HCT116 (cell line): ENCODE measurements at regions not wholly inside any gene's neighbourhood (a gene's known extent, or its start where the extent isn't known, plus 50 kb on each side); places are given as distances from the start of the nearest gene placed in this dataset.

Experiments
- ATAC-seq: fragments of 200-7000 bp; cut with Tn5 transposase; 2 replicates; pipeline ENCODE4 v1.9.1; 2020; ENCODE audit warnings: mild to moderate bottlenecking, moderate library complexity
- BruUV-seq: library from RNA; stranded (reverse); fragments of 400-500 nt; replicated peaks from 2 replicates; lab custom pipeline; 2021; lab: Mats Ljungman, UMichigan
- CTCF ChIA-PET: fragments of 300-600 bp; sonication (Branson Sonifier 250); formaldehyde crosslinking; loops from one replicate; lab custom pipeline; 2021; ENCODE audit warnings: antibody characterized with exemption; lab: Charles Lee
- POLR2A ChIA-PET: fragments of 300-600, 350-600 bp; sonication (Branson Sonifier 250); formaldehyde crosslinking; loops from one replicate; lab custom pipeline; 2021; ENCODE audit warnings: antibody characterized with exemption; lab: Charles Lee
- RAD21 ChIA-PET, 2 experiments: fragments of 300-600 bp; sonication (Branson Sonifier 250); formaldehyde crosslinking; loops; one replicate each; lab custom pipeline; 2023; ENCODE audit warnings: low total read pairs in 2 of 2; ENCODE audit not compliant: uncharacterized antibody in 2 of 2, unreplicated experiment in 2 of 2, low non-redundant PET in 1 of 2; lab: Charles Lee
- DNase-seq: peaks from one replicate; pipeline ENCODE4 v3.0.0-alpha.2; 2010; ENCODE audit warnings: low read depth, low spot score
- H2AFZ ChIP-seq: fragments of 200-600 bp; shearing (Covaris generic), sonication (generic); 2 replicates; pipeline ENCODE4 v1.6.1; 2017; ENCODE audit warnings: low read depth, mixed run types, mixed read lengths, antibody characterized with exemption, low read length; ENCODE audit not compliant: poor library complexity, severe bottlenecking
- H3K27ac ChIP-seq: 2 replicates; pipeline ENCODE4 v1.5.1; 2012; ENCODE audit warnings: low read depth, low read length
- H3K27me3 ChIP-seq: fragments of 200-600 bp; sonication (generic); 2 replicates; pipeline ENCODE4 v1.6.1; 2016; ENCODE audit warnings: mixed run types, low read length, mixed read lengths; ENCODE audit not compliant: insufficient read depth
- H3K36me3 ChIP-seq, 2 experiments: fragments of 200-500 bp in 1 of 2; fragments of 200-600 bp in 1 of 2; sonication (Bioruptor generic) in 1 of 2; sonication (generic) in 1 of 2; 2 replicates each; pipeline versions ENCODE4 v1.5.1 to v1.6.1; 2014 to 2016; ENCODE audit warnings: low read length in 2 of 2, inconsistent platforms in 1 of 2, mixed read lengths in 1 of 2, mixed run types in 1 of 2; ENCODE audit not compliant: insufficient read depth in 2 of 2, control insufficient read depth in 1 of 2
- H3K4me1 ChIP-seq, 2 experiments: fragments of 200-600 bp in 1 of 2; sonication (generic) in 1 of 2; 2 replicates each; pipeline versions ENCODE4 v1.5.1 to v1.6.1; 2012 to 2017; ENCODE audit warnings: low read length in 2 of 2, inconsistent platforms in 1 of 2, mild to moderate bottlenecking in 1 of 2, mixed read lengths in 1 of 2, mixed run types in 1 of 2, moderate library complexity in 1 of 2; ENCODE audit not compliant: insufficient read depth in 2 of 2, control insufficient read depth in 1 of 2
- H3K4me2 ChIP-seq: fragments of 200-600 bp; sonication (generic); 2 replicates; pipeline ENCODE4 v1.6.1; 2017; ENCODE audit warnings: mixed run types, low read length, mixed read lengths
- H3K4me3 ChIP-seq, 2 experiments: fragments of 200-600 bp in 1 of 2; sonication (generic) in 1 of 2; replicated peaks in 1 of 2; 2 replicates each; pipeline ENCODE4 v1.5.1; 2011 to 2016; ENCODE audit warnings: low read length in 2 of 2, control low read depth in 1 of 2, low read depth in 1 of 2, mild to moderate bottlenecking in 1 of 2, mixed read lengths in 1 of 2, mixed run types in 1 of 2
- H3K79me2 ChIP-seq: fragments of 200-600 bp; sonication (generic); 2 replicates; pipeline ENCODE4 v1.6.1; 2017; ENCODE audit warnings: mild to moderate bottlenecking, mixed run types, low read length, moderate library complexity, mixed read lengths; ENCODE audit not compliant: insufficient read depth
- H3K9ac ChIP-seq: fragments of 200-600 bp; sonication (generic); 2 replicates; pipeline ENCODE4 v1.6.1; 2016; ENCODE audit warnings: low read length, mixed read lengths
- H3K9me2 ChIP-seq: fragments of 200-600 bp; sonication (generic), shearing (Covaris generic); 2 replicates; pipeline ENCODE4 v1.6.1; 2017; ENCODE audit warnings: mixed run types, mild to moderate bottlenecking, moderate library complexity; ENCODE audit not compliant: insufficient read depth
- H3K9me3 ChIP-seq, 2 experiments: fragments of 200-500 bp in 1 of 2; fragments of 200-600 bp in 1 of 2; sonication (Bioruptor generic) in 1 of 2; sonication (generic) in 1 of 2; 2 replicates each; pipeline ENCODE4 v1.6.1; 2014 to 2017; ENCODE audit warnings: low read length in 2 of 2, mixed read lengths in 2 of 2, inconsistent platforms in 1 of 2, low read depth in 1 of 2, mild to moderate bottlenecking in 1 of 2, mixed run types in 1 of 2, moderate library complexity in 1 of 2; ENCODE audit not compliant: control insufficient read depth in 1 of 2, insufficient read depth in 1 of 2
- H4K20me1 ChIP-seq: fragments of 200-600 bp; sonication (generic), shearing (Covaris generic); 2 replicates; pipeline ENCODE4 v1.6.1; 2017; ENCODE audit warnings: mixed run types, mild to moderate bottlenecking, moderate library complexity; ENCODE audit not compliant: insufficient read depth
- ATF3 ChIP-seq: IDR thresholded peaks from 2 replicates; pipeline ENCODE4 v1.6.1; 2012
- CBX3 ChIP-seq: IDR thresholded peaks from 2 replicates; pipeline ENCODE4 v1.6.1; 2012; ENCODE audit warnings: low read depth
- CTCF ChIP-seq, 3 experiments: fragments of 200-600 bp in 1 of 3; sonication (generic) in 1 of 3; IDR thresholded peaks in 2 of 3; conservative IDR thresholded peaks in 1 of 3; 2 replicates each; pipeline ENCODE4 v1.5.1; 2012 to 2017; ENCODE audit warnings: low read depth in 2 of 3, low read length in 2 of 3, antibody characterized with exemption in 1 of 3, borderline replicate concordance in 1 of 3, control low read depth in 1 of 3, mild to moderate bottlenecking in 1 of 3, mixed read lengths in 1 of 3, mixed run types in 1 of 3, moderate library complexity in 1 of 3; ENCODE audit not compliant: insufficient read depth in 1 of 3
- ELF1 ChIP-seq: IDR thresholded peaks from 2 replicates; pipeline ENCODE4 v1.6.1; 2012; ENCODE audit warnings: low read depth, borderline replicate concordance
- EZH2 ChIP-seq: fragments of 200-600 bp; sonication (generic); IDR thresholded peaks from 2 replicates; pipeline ENCODE4 v1.6.1; 2017; ENCODE audit warnings: antibody characterized with exemption, mixed run types
- FOSL1 ChIP-seq: IDR thresholded peaks from 2 replicates; pipeline ENCODE4 v1.6.1; 2012; ENCODE audit warnings: low read depth
- JUND ChIP-seq: IDR thresholded peaks from 2 replicates; pipeline ENCODE4 v1.6.1; 2012
- MAX ChIP-seq: IDR thresholded peaks from 2 replicates; pipeline ENCODE4 v1.6.1; 2012
- POLR2A ChIP-seq: IDR thresholded peaks from 2 replicates; pipeline ENCODE4 v1.7.0; 2011; ENCODE audit warnings: borderline replicate concordance; ENCODE audit not compliant: insufficient read depth, insufficient read length; ENCODE audit errors: extremely low read depth
- POLR2AphosphoS5 ChIP-seq: IDR thresholded peaks from 2 replicates; pipeline ENCODE4 v1.6.1; 2011; ENCODE audit warnings: mild to moderate bottlenecking, low read depth, low read length, moderate library complexity
- REST ChIP-seq: IDR thresholded peaks from 2 replicates; pipeline ENCODE4 v1.6.1; 2012; ENCODE audit warnings: low read depth
- TCF7L2 ChIP-seq: IDR thresholded peaks from 2 replicates; pipeline ENCODE4 v1.7.0; 2011; ENCODE audit warnings: borderline replicate concordance, inconsistent platforms; ENCODE audit not compliant: insufficient read depth, insufficient read length; ENCODE audit errors: extremely low read depth
- ZBTB33 ChIP-seq: IDR thresholded peaks from 2 replicates; pipeline ENCODE4 v1.6.1; 2011; ENCODE audit warnings: mild to moderate bottlenecking, low read length, moderate library complexity; ENCODE audit not compliant: insufficient replicate concordance; ENCODE audit errors: extremely low read depth
- ZFX ChIP-seq: fragments of 450-650 bp; IDR thresholded peaks from 2 replicates; pipeline ENCODE4 v1.6.1; 2017
- ZNF274 ChIP-seq: fragments of 200-500 bp; sonication (Bioruptor generic); IDR thresholded peaks from 2 replicates; pipeline ENCODE4 v1.6.1; 2014; ENCODE audit warnings: mild to moderate bottlenecking, low read depth, low read length, inconsistent platforms
- intact Hi-C: fragments of 100-400 bp; cut with micrococcal nuclease; formaldehyde crosslinking; loops from 2 replicates; pipeline ENCODE4 v1.10.0; 2022

GRCh38 chr2:238551091-238551490, 124.4 kb downstream of the ASB1 start (continued):
- TF ChIP-seq REST (no peak), ZNF274 (no peak), POLR2A (no peak), ZFX (no peak), TCF7L2 (no peak)

GRCh38 chr2:238552226-238552625, 125.5 kb downstream of the ASB1 start:
- Histone ChIP-seq H3K79me2 (no peaks in the 10 kb centered on the region), H3K27me3 (no peaks in the 10 kb centered on the region), H3K4me1 (no peaks in the 10 kb centered on the region), H3K9ac (no peak overlapping the region), H3K9me2 (no peaks in the 10 kb centered on the region), H3K9me3 (no peaks in the 10 kb centered on the region), H3K4me3 (no peak overlapping the region), H2AFZ (no peak overlapping the region), H3K27ac (no peak overlapping the region), H4K20me1 (no peaks in the 10 kb centered on the region), H3K36me3 (no peaks in the 10 kb centered on the region), H3K4me2 (no peak overlapping the region)
- POLR2A ChIA-PET: no interaction called here
- ATAC-seq (no peak), DNase-seq (no peak)
- CTCF ChIA-PET: no interaction called here
- RAD21 ChIA-PET: no interaction called here
- BruUV-seq: no TSS peak
- intact Hi-C loops: no loop called here
- TF ChIP-seq ZNF274: no peak
- TF ChIP-seq POLR2AphosphoS5: no peak
- TF ChIP-seq ZFX: no peak
- no peak for TF ChIP-seq JUND
- no peak for TF ChIP-seq FOSL1
- TF ChIP-seq MAX: no peak
- no peak for TF ChIP-seq ATF3
- TF ChIP-seq CTCF (IDR thresholded peaks at IDR 0.05 in 2 of 3, conservative IDR thresholded peaks at IDR 0.05 in 1 of 3; ENCODE audit: borderline replicate concordance in 1 of 3, insufficient read depth in 1 of 3, low read depth in 2 of 3, low read length in 2 of 3): no peak
- TF ChIP-seq TCF7L2: no peak
- TF ChIP-seq CBX3: no peak
- no peak for TF ChIP-seq ZBTB33
- no peak for TF ChIP-seq EZH2
- TF ChIP-seq ELF1: no peak
